NCI-H2029 (cell line): ENCODE measurements at regions not wholly inside any gene's neighbourhood (a gene's known extent, or its start where the extent isn't known, plus 50 kb on each side); places are given as distances from the start of the nearest gene placed in this dataset.
"Not testable (repeated sequence)": the region's sequence is repeated elsewhere in the genome, so short reads cannot be mapped to it uniquely, and the experiment has no call there.

Experiments
- DNase-seq: peaks from one replicate; lab custom pipeline; 2025; lab: John Stamatoyannopoulos, UW

DNA sequence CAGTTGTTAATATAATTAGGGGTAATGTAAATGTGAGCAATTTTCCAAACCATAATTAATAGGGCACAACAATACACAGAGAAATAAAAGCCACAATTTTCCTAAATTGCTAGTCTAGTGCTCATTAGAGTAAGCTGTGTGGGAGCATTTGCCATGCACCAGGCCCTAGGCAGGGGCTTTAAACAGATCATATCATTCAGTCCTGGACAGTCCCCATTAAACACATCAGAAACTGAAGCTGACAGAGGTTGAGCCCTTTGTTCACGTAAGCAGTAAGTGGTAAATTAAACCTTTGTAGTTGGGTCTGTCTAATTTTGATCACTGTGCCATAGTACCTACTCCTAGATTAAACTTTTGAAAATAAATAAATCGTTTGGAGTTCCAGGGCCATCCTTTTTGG lies 931.1 kb downstream of the C6orf118 start:
- DNase-seq = no peak

GRCh38 chr6:164377348-164377918 lies 932.0 kb downstream of the C6orf118 start:
- DNase-seq = no peak

GRCh38 chr6:164370773-164371172 lies 938.6 kb downstream of the C6orf118 start:
- no peak for DNase-seq

DNA sequence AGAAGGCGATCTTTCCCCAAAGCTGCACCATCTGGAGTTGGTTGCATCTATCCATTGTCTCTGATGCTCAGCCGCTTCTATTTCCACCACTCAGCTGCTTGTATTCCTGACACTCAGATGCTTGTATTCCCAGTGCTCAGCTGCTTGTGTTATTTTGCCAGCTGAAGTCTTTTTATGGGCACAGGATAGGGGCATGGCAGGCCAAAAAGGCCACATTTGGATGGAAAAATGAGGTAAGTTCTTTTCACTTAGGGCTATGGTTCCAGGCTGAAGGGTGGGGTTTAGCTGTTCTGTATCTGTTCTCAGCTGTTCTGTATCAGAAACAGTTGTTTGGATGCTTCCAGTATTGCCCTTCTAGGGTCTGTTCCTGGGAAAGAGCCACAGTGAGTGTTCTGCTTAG lies 944.9 kb downstream of the QKI start:
- DNase-seq = no peak

GRCh38 chr6:164359036-164359435 lies 944.5 kb downstream of the QKI start:
- no peak for DNase-seq

- no peak for DNase-seq
Measured at GRCh38 chr6:164356814-164357213, 942.3 kb downstream of the QKI start.

DNA sequence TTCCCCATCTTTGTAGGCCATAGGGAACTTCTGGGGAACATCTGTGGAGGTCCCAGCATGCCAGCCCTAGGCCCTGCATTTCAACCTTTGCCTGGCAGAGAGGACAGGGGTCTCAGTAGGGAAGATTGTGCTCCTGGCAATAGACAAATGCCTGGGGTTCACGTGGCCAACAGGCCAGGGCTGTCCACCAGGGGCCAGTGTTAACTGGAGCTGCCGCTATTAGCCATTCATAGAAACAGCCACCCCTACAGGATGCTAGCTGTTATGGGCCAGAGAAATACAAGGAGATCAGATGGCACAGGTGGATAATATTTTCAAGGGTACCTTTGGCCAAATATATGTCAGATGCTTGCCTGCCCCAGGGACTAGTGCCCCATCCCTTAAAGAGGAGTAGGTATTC lies 932.9 kb downstream of the QKI start:
- DNase-seq = no peak

DNA sequence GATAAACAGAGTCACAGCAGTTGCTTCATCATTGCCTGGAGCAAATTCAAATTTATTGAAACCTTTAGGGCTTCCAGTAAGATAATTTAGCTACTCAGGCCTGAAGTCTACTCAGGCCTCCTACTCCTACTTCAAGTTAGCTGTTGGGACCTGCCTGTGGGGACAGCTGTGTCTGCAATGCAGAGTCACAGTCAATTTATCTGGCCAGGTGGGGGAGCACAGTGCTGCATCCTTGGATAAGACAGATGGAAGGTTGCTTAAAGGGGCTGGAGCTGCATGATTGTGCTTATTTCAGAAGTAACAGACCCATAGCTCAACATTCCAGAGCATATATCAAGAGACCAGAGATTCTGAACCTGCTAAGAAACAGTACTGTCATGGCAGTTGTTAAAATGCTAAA lies 932.1 kb downstream of the QKI start:
- DNase-seq = no peak

GRCh38 chr6:164345806-164346496 lies 931.4 kb downstream of the QKI start:
- DNase-seq = no peak

DNA sequence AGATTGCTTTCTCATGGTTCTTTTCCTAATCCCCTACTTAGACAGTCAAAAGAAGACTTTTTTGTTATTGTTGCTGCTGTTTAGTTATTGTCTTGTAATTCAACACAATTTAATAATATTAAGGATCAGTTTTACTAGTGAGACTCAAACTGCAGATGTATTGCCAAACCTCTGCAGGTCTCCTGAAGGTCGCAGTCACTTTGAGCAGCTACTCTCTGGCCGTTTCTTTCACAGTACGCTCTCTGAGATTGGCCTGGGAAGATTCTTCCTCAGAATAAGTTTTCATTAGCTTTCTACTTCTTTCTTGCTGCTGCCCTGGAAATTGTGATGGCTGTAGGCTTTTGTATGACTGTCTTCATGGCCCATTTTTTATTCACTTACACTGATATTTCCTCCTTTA lies 930.8 kb downstream of the QKI start:
- DNase-seq = no peak

GRCh38 chr6:164344801-164345291 lies 930.3 kb downstream of the QKI start:
- DNase-seq = no peak

DNA sequence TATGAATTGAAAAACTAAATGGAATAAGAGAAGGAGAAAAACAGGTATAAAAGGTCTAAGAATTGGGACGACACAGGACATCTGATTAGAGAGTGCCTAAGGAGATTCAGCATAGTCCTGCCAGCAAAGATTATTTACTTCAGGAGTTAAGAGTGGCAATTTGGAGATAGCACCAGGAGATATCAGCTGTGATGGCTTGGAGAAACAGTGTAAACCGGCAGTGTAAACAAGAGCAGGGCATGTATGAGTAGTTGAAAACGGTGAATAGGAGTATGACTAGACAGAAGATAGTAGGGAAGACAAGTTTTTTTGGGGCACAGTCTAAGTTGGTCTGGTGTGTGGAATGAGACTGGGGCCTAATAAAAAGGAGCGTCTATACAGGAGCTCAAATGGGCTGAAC lies 924.9 kb downstream of the QKI start:
- not testable (repeated sequence) for DNase-seq

DNA sequence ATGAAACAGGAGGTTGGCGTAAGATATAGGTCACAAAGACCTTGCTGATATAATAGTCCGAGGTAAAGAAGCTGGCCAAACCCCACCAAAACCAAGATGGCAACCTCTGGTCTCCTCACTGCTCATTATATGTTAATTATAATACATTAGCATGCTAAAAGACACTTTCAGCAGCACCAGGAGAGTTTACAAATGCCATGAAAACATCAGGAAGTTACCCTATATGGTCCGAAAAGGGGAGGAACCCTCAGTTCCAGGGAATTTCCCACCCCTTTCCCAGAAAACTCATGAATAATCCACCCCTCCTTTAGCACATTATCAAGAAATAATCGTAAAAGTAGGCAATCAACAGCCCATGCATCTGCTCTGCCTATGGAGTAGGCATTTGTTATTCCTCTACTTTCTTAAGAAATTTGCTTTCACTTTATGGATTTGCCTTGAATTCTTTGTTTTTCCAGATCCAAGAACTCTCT lies 923.4 kb downstream of the QKI start:
- DNase-seq = no peak

- DNase-seq = no peak
Measured at GRCh38 chr6:164337024-164337924, 922.8 kb downstream of the QKI start.

DNA sequence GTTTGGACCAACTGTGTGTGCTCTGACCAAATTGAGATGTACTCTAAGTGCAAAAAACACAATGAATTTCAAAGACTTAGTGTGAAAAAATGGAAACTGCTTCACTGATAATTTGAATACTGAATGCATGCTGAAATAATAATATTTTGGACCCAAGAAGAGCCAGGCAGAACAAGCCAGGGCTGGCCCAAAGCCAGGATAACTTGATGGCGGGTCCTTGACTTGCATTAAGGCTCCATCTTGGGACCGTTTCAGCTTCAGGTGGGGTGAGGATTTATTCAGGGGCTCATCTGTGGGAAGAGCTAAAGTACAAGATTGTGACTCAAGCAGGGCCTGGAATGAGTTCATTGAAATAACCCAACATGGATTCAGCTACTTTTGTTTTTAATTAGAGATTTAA lies 921.9 kb downstream of the QKI start:
- no peak for DNase-seq

DNA sequence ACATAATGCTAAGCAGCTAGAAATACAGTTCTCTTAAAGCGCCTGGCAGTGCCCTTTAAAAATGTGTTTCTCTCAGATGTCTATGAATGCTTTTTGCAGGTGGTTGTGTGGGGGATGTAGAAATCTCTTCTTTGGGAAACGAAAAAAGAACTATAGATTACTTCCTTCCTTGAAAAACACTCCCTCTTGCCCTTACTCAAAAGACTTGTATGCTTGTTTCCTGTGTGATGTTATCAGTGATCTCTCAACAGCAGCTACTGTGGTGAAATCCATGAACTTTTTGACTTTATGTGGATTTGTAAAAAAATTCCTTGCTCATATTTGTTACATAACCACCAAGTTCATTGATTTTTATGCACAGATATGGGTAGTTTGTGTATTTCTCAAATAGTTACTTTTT lies 916.5 kb downstream of the QKI start:
- no peak for DNase-seq

GRCh38 chr6:164325168-164325567 lies 910.6 kb downstream of the QKI start:
- DNase-seq = no peak

DNA sequence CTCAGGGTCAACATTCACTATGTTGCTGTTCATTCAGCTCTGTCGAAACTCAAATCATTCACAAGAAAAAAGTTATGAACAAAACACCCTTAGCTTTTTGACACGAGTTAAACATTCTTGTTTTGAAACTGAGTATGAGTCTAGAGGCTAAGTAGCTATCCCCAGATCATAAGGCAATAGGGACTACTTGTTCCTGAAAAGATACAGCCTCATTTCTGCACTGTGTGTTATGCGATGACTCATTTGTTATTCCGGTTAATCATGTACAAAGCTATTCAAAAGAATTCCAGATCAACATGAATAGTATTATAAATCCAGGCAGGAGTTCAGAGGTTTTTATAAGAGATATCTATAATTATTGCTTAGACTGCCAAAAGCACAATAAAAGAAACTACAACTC lies 908.0 kb downstream of the QKI start:
- DNase-seq = no peak

DNA sequence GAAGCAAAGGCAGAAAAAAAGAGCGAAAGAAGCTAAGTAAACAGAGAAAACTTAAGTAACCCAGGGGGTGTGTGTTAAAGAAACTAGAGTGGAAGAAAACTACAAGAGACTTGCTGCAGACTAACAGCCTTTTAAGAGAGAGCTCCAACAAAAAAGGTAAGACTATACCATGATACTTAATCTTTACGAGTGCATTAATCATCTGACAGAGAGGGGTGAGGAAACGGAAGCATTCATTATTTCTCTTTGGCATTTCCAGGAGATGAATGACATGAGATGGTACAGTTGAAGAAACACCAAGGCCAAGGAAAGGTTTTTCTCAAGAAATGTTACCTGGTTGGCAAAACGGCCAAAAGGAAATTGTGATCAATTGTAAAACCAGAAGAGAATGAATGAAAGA lies 906.8 kb downstream of the QKI start:
- DNase-seq = no peak

- DNase-seq = no peak
Measured at GRCh38 chr6:164315376-164315775, 900.9 kb downstream of the QKI start.

DNA sequence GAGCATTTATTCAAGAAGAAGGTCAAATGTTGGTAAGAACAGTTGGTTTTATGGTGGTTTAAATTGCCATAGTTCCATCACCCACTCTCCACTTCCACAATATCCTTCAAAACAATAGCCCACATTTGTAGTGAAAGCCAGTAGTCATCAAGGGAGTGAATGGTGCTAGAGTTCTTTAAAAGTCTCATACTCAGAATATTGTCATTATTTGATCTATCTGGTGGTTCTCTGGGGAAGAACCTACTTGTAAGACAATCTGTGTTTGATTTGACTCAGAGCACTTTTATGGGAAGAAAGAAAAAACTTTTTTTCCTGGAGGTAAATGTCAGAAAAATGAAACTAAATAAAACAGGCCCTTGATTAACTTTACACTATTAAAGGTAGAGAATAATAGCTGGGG lies 893.8 kb downstream of the QKI start:
- no peak for DNase-seq

- DNase-seq = no peak
Measured at GRCh38 chr6:164303102-164303964, 888.8 kb downstream of the QKI start.
